DMS79 (cell line): ENCODE measurements at regions not wholly inside any gene's neighbourhood (a gene's known extent, or its start where the extent isn't known, plus 50 kb on each side); places are given as distances from the start of the nearest gene placed in this dataset.
A peak's percentile ranks its signal among the peaks of the same experiment; 100 is the strongest.

Source experiments
- DNase-seq: peaks from one replicate; lab custom pipeline; 2025; lab: John Stamatoyannopoulos, UW

- no peak for DNase-seq
Measured at GRCh38 chr13:33710924-33711323, 107.0 kb upstream of the RFC3 start.

GRCh38 chr13:33711436-33711835 is 106.5 kb upstream of the RFC3 start:
- no peak for DNase-seq

- no peak for DNase-seq
Measured at GRCh38 chr13:33717775-33718174, 100.2 kb upstream of the RFC3 start.

GRCh38 chr13:33721724-33722123 is 96.2 kb upstream of the RFC3 start:
- no peak for DNase-seq

GRCh38 chr13:33722216-33722915 is 95.6 kb upstream of the RFC3 start:
- no peak for DNase-seq

- no peak for DNase-seq
Measured at GRCh38 chr13:33723365-33723764, 94.6 kb upstream of the RFC3 start.

GRCh38 chr13:33723772-33724435 is 94.0 kb upstream of the RFC3 start:
- DNase-seq: peak; percentile 31

- no peak for DNase-seq
Measured at GRCh38 chr13:33725340-33725739, 92.6 kb upstream of the RFC3 start.

GRCh38 chr13:33727297-33728083 is 90.5 kb upstream of the RFC3 start:
- no peak for DNase-seq

GRCh38 chr13:33728271-33729037 is 89.5 kb upstream of the RFC3 start:
- peak; percentile 16 for DNase-seq

GRCh38 chr13:33730147-33730546 is 87.8 kb upstream of the RFC3 start:
- DNase-seq: peak; percentile 45

GRCh38 chr13:33730619-33731018 is 87.3 kb upstream of the RFC3 start:
- no peak for DNase-seq

- no peak for DNase-seq
Measured at GRCh38 chr13:33735276-33735675, 82.7 kb upstream of the RFC3 start.

- DNase-seq: no peak
Measured at GRCh38 chr13:33739254-33739653, 78.7 kb upstream of the RFC3 start.

- no peak for DNase-seq
Measured at GRCh38 chr13:33740134-33740538, 77.8 kb upstream of the RFC3 start.

GRCh38 chr13:33742321-33742720 is 75.6 kb upstream of the RFC3 start:
- no peak for DNase-seq

GRCh38 chr13:33743438-33744368 is 74.2 kb upstream of the RFC3 start:
- no peak for DNase-seq

- peak; percentile 72 for DNase-seq
Measured at GRCh38 chr13:33744589-33745369, 73.2 kb upstream of the RFC3 start.

GRCh38 chr13:33745370-33746324 is 72.3 kb upstream of the RFC3 start:
- peak; percentile 77 for DNase-seq
